SIG-M5 treated with dmso at 0.1 percent for 504 hours (cell line): ENCODE measurements at regions not wholly inside any gene's neighbourhood (a gene's known extent, or its start where the extent isn't known, plus 50 kb on each side); places are given as distances from the start of the nearest gene placed in this dataset.

ENCODE experiments used
- DNase-seq: peaks from one replicate; lab custom pipeline; 2025; ENCODE audit not compliant: unreplicated experiment; lab: John Stamatoyannopoulos, UW

GRCh38 chr12:124185971-124186686, 108.8 kb upstream of the RFLNA start:
- DNase-seq, result no peak

GRCh38 chr12:124188084-124188483, 106.8 kb upstream of the RFLNA start:
- no peak for DNase-seq

GRCh38 chr12:124188561-124189405, 106.1 kb upstream of the RFLNA start:
- DNase-seq, result peak; percentile 20

DNA sequence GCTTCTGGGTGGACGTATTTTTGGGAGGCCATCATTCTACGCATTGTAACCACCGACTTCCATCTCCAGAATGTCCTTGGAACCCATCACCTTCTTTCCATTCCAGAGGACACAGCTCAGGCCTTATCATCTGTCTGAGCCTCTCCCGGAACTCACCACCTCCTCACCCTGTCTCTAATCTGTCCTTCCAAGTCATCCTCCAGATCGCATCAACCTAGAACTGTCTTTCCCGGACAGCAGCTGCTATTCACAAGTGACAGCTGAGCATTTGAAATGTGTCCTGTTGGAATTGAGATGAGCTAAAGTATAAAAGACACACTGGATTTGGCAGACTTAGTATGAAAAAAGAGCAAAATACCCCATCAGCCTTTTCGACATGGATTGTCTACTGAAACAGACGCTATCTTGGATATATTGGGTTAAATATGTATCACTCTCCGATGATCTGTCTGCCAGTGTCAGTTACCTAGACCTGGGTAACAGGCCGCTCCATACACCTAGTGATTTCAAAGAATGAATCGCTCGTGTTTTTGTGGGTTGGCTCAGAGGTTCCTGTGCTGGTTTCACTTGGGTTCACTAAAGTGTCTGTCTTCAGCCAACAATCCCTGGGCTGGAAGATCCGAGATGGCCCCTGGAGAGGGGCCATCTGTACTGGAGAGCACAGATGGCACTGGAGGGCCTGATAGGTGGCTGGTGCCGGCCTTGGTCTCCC, 104.4 kb upstream of the RFLNA start:
- no peak for DNase-seq

GRCh38 chr12:124191024-124191359, 103.9 kb upstream of the RFLNA start:
- peak; percentile 32 for DNase-seq

DNA sequence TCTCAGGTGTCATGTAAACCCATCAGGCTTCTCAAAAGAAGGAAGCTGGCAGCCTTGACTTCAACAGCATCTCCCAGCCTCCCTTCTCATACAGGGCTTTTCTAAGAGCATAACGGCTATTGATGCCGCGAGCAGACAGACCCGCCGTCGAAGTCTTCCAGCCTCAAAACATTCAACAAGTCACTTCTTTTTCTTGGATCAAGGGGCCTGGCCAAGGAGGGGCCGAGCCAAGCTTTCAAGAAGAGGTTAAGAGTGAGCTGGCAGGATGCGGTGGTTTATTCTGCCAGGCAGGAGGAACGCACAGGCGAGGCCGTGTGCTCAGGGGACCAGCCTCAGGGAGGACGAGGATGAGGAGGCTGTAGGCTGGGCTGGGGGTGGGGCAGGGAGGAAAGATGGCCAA, 102.9 kb upstream of the RFLNA start:
- DNase-seq, result no peak

GRCh38 chr12:124194264-124194892, 100.5 kb upstream of the RFLNA start:
- DNase-seq, result no peak

DNA sequence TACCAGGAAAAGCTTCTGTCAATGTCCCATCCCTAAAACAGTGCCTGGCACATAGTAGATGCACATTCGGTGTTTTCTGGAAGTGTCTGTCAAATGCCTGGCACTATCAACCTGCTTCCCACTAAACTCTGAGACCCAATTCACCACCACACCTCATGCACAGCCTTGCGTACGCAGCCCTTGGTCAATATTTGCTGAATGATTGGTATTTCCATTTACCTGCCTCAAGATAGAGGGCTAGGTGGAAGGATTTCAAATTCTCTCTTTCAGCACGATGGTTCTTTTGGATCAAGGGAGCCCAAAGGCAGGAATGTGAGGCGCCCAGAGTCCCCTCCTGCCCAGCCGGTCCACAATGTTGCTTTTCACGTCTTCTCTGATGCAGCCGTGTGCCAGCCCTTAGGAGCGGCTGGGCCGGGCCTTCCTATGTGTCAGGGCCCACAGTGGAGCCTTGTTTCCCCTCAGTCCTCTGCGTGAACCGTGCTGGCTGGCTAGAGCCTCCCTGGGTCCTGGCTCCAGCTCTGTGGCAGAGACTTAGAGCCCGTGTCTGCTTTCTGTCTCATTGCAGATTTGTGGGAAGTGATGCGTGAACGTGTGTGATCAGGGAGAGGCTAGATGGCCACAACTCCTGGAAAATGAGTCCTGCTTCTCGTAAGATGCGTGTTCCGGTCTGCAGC, 99.9 kb upstream of the RFLNA start:
- DNase-seq, result no peak

GRCh38 chr12:124195567-124195942, 99.3 kb upstream of the RFLNA start:
- DNase-seq, result no peak

- DNase-seq, result no peak
Observed at GRCh38 chr12:124196236-124196635, 98.7 kb upstream of the RFLNA start.

DNA sequence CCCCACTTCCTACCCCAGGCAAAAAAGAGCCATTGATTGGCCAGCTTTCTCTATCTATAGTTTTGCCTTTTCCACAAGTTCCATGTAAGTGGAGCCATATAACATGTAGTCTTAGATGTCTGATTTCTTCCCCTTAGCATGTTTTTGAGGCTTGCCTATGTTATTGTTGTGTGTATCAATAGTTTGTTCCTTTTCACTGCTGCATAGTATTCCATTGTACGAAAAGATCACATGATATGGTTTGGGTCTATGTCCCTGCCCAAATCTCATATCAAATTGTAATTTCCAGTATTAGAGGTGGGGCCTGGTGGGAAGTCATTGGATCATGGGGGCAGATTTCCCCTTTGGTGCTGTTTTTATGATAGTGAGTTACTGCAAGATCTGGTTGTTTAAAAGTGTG, 93.6 kb upstream of the RFLNA start:
- no peak for DNase-seq

GRCh38 chr12:124203176-124203575, 91.7 kb upstream of the RFLNA start:
- no peak for DNase-seq

DNA sequence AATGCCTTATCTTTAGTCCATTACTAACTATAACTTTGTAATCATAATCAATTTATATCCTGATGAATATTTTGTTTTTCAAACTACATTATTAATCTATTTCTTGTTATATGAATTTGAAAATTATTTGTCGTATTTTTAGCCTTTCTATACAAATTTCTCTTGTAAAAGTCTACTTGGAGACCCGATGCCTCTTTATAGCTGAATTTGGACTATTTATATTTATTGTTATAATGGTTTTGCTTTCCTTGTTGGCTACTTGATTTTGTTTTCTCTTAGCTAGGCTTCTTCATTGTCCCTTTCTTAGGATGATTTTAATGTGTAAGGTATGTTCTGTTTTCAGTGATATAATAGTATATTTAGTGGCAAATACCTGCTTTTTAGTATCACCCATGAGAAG, 89.5 kb upstream of the RFLNA start:
- DNase-seq, result no peak

GRCh38 chr12:124207049-124207448, 87.8 kb upstream of the RFLNA start:
- no peak for DNase-seq

GRCh38 chr12:124207617-124208016, 87.3 kb upstream of the RFLNA start:
- DNase-seq, result no peak

DNA sequence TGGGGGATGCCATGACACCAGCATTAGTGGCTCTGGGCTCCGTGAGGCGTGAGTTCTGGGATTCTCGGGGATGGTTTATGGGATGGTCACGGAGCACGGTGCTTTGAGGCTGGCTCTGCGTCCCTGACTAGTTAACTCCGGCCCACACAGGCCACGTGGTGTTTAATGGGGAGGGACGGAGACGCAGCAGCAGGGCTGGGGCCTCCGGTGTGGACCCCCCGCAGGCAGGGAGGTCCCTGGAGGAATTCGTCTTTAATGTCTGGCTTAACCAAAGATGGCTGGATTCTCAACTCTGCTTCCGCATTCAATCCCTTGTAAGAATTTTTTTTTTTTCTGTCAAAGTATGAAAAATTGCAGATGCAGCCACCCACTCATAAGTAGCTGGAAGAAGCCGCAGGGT, 86.4 kb upstream of the RFLNA start:
- DNase-seq, result no peak

- no peak for DNase-seq
Observed at GRCh38 chr12:124210991-124211577, 83.8 kb upstream of the RFLNA start.

DNA sequence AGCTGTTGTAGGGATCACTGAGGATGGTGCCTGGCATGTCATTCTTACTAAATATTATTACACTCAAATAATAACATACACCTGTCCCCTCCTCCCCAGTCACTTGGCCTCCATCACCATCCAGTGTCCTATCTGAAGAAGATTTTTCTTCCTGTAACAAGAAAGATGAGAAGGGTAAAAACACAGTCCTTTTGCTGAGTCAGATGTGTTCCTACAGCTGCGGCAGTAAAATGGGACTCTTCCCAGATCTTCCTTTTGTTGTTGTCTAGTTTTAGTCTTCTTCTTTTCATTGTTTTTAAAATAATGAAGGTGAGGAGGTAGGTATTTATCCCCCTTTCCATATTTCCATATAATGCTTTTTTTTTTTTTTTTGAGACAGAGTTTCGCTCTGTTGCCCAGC, 83.1 kb upstream of the RFLNA start:
- DNase-seq, result no peak

DNA sequence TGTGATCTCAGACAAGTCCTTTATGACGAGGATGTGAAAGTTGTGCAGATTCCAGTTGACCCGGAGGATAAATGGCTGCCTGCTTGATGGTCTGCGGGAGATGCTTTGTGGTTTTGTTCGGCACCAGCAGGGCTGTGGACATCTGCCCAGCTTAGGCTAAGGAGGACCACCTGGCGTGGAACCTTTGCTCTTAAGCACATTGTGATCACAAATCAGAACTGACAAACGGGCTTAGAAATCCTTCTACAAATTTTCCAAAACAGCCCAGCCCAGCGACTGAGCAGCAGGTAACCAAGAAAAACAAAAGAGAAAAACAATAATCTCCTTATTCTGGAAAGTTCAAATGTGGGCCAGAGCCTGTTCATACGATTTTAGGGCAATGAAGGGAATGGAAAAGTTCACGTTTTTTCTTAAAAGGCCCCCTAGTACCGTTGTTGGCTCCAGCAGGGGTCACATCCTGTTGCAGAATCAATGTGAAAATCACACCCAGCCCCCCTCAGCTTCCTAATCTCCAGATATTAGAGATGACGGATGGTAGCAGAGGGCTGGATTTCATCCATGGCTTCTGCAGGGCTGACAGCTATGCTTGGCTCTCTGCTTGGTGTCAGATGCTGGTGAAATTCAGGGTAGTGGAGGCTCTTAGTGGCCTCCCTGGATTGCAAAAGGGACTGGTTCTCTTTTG, 81.1 kb upstream of the RFLNA start:
- no peak for DNase-seq

GRCh38 chr12:124214574-124214973, 80.3 kb upstream of the RFLNA start:
- no peak for DNase-seq
